NCI-H2081 treated with DMSO at 0.1 percent for 48 hours (cell line): ENCODE measurements at regions not wholly inside any gene's neighbourhood (a gene's known extent, or its start where the extent isn't known, plus 50 kb on each side); places are given as distances from the start of the nearest gene placed in this dataset.

Experiments
- DNase-seq: peaks from one replicate; lab custom pipeline; 2025; lab: John Stamatoyannopoulos, UW

- DNase-seq, result no peak
Observed at GRCh38 chrX:138287205-138287877, 424.2 kb downstream of the FGF13 start.

GRCh38 chrX:138294951-138295350 lies 416.6 kb downstream of the FGF13 start:
- DNase-seq, result no peak

- DNase-seq, result no peak
Observed at GRCh38 chrX:138298268-138298667, 413.2 kb downstream of the FGF13 start.

GRCh38 chrX:138345801-138346200 lies 365.7 kb downstream of the FGF13 start:
- DNase-seq, result no peak

- no peak for DNase-seq
Observed at GRCh38 chrX:138349351-138349750, 362.2 kb downstream of the FGF13 start.

- no peak for DNase-seq
Observed at GRCh38 chrX:138378876-138379275, 332.6 kb downstream of the FGF13 start.

GRCh38 chrX:138408101-138408500 lies 303.4 kb downstream of the FGF13 start:
- no peak for DNase-seq

- DNase-seq, result no peak
Observed at GRCh38 chrX:138411048-138411447, 300.5 kb downstream of the FGF13 start.
